ENCODE measurements at regions not wholly inside any gene's neighbourhood (a gene's known extent, or its start where the extent isn't known, plus 50 kb on each side); places are given as distances from the start of the nearest gene placed in this dataset.

GRCh38 chr15:88736204-88736603 lies 67.0 kb upstream of the ACAN start (continued):
- TF ChIP-seq CTCF (conservative IDR thresholded peaks at IDR 0.05; ENCODE audit: low read depth in 2 of 2) (no peak), ETS1 (IDR thresholded peaks at IDR 0.05) (no peak), EZH2 (IDR thresholded peaks at IDR 0.05; ENCODE audit: low read depth, unreplicated experiment) (no peak), ZNF462 (CRISPR knock-in tag; IDR thresholded peaks at IDR 0.05) (no peak)

- Histone ChIP-seq H4K20me1 (replicated peaks; ENCODE audit: insufficient read depth) (no peaks in the 10 kb centered on the region), H3F3A (replicated peaks; ENCODE audit: low read depth) (no peaks in the 10 kb centered on the region), H3K27me3 (ENCODE audit: insufficient read depth) (no peaks in the 10 kb centered on the region), H3K4me2 (no peak overlapping the region), H3K36me3 (ENCODE audit: insufficient read depth) (no peaks in the 10 kb centered on the region; the same call in 1 of the 2 replicates), H2AFZ (no peak overlapping the region), H3K4me3 (no peak overlapping the region), H3K27ac (ENCODE audit: low read depth) (no peak overlapping the region), H3K4me1 (ENCODE audit: insufficient read depth) (no peaks in the 10 kb centered on the region), H3K9me2 (ENCODE audit: insufficient read depth) (no peaks in the 10 kb centered on the region), H3K79me2 (replicated peaks; ENCODE audit: insufficient read depth) (no peaks in the 10 kb centered on the region)
- Mint-ChIP-seq H3K4me3 (no peak overlapping the region), H3K27me3 (ENCODE audit: insufficient read depth, low read depth, poor library complexity) (peaks cover 6% of the 10 kb centered on the region), H3K27ac (no peak overlapping the region), H3K4me1 (no peaks in the 10 kb centered on the region), H3K9me3 (no peaks in the 10 kb centered on the region), H3K36me3 (ENCODE audit: low read depth) (no peaks in the 10 kb centered on the region)
- TF ChIP-seq CTCF (conservative IDR thresholded peaks at IDR 0.05; ENCODE audit: low read depth in 2 of 2) = no peak
- TF ChIP-seq ZNF331 (CRISPR knock-in tag; IDR thresholded peaks at IDR 0.05; ENCODE audit: low read depth) = no peak
- TF ChIP-seq CREB1 (CRISPR knock-in tag; IDR thresholded peaks at IDR 0.05; ENCODE audit: low read depth) = no peak
- TF ChIP-seq EZH2phosphoT487 (IDR thresholded peaks at IDR 0.05; ENCODE audit: unreplicated experiment) = no peak
- no peak for TF ChIP-seq JUNB (IDR thresholded peaks at IDR 0.05; ENCODE audit: unreplicated experiment)
- no peak for DNase-seq (ENCODE audit: low spot score)
- ATAC-seq = no peak
These were observed 64.4 kb upstream of the ACAN start for GRCh38 chr15:88738796-88739195.

All from GM23338 (cell line).